ENCODE measurements at regions not wholly inside any gene's neighbourhood (a gene's known extent, or its start where the extent isn't known, plus 50 kb on each side); places are given as distances from the start of the nearest gene placed in this dataset.
A peak's percentile ranks its signal among the peaks of the same experiment; 100 is the strongest.

DNA sequence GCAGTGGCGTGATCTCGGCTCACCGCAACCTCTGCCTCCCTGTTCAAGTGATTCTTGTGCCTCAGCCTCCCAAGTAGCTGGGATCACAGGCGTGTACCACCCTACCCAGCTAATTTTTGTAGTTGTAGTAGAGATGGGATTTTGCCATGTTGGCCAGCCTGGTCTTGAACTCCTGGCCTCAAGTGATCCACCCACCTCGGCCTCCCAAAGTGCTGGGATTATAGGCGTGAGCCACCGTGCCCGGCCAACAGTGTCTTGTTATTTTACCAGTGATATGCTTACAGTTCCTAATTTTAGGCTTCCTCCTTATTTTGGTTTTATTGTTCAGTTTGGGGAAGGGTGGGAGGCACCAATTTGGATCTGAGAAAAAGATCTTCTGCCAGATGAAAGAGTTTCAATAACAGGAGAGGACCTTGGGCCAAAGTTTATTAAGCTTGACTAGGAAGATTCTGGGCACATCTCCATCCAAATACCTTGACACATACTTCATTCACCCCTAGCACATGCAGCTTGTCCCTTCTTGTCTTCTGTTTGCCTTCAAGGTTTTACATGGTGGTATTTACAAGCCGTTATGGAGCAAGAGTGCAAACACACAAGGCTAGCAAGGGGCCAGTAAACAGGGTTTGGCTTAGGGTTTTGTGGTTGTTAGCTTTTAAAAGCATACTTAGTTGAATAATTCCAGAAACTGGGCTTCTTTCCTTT lies 168.1 kb upstream of the DMRT1 start:
- no peak for DNase-seq (ENCODE audit: low spot score)

DNA sequence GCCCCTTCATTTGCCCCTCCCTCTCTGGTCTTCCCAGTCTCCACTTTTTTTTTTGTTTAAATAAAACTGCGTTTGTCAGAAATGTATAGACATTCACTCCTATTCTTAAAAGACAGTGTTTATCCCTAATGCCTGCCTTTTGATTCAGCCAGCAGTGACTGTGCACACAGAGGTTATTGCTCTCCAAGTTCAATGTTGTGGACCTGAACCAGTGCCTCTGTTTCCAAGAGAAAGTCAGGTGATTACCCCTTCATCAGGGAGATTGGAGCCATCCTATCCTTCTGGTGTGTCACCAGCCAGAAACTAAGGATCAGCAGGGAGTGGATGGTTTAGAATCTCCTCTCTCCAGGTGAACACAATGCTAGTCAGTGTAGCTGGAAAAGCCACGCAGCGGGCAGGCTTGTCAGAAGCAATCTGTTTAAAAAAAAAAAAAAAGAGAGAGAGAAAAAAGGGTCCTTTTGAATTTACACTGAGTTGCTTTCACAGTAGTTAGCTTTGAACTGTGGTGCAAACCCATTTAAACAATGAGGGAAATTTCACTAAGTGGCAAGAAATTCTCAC lies 167.5 kb upstream of the DMRT1 start:
- no peak for DNase-seq (ENCODE audit: low spot score)

GRCh38 chr9:675697-676370 lies 165.7 kb upstream of the DMRT1 start:
- no peak for DNase-seq (ENCODE audit: low spot score)

DNA sequence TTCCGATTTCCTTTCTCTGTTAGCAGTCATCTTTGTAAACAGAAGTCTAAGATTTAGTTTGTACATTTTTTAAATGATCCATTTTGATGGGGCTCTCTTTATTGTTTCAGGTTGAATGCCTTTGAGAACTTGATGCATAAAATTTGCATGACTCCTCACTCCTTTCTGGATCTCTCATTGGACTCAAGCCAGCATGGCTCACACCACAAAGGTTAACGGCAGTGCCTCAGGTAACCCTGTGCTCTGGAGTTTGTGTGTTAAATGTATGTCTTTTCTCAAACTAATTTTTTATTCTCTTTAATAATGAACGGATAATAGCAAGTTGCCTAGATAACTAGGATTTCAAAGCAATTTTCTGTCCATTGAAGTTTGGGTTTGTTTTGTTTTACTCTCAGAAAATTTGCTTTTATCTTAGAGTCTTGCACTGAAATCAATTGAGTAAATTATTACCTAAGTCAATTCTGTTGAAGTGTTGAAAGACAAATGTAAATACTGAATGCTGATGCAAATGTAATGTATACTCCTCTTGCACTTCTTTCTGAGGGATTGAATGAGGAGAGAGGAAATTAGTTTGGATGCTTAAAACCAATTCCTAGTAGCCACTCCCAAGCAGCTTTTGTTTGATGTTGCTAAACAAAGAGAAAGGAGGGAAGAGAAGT lies 164.6 kb upstream of the DMRT1 start:
- DNase-seq (ENCODE audit: low spot score), result no peak

GRCh38 chr9:677461-678097 lies 163.9 kb upstream of the DMRT1 start:
- DNase-seq (ENCODE audit: low spot score), result no peak

DNA sequence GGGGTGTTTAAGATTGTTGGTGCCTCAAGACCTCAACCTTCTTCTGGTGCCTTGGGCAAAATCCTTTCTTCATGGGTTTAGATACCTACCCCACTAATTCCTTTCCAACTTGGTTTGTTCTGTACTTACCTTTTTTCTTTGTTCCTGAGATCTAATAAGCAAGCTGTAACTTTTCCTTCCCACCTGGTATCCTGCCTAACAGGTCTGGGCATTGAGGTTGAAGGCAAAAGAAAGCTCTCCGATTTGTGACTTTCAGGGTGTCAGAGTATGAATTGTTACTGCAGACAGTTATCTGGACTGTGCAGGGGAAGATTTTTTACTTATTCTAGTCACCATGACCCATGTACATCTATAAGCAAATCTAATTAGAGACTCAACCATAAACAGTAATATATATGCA lies 162.6 kb upstream of the DMRT1 start:
- DNase-seq (ENCODE audit: low spot score), result no peak

- no peak for DNase-seq (ENCODE audit: low spot score)
These were observed 162.0 kb upstream of the DMRT1 start for GRCh38 chr9:679462-679861.

GRCh38 chr9:680106-680505 lies 161.4 kb upstream of the DMRT1 start:
- no peak for DNase-seq (ENCODE audit: low spot score)

DNA sequence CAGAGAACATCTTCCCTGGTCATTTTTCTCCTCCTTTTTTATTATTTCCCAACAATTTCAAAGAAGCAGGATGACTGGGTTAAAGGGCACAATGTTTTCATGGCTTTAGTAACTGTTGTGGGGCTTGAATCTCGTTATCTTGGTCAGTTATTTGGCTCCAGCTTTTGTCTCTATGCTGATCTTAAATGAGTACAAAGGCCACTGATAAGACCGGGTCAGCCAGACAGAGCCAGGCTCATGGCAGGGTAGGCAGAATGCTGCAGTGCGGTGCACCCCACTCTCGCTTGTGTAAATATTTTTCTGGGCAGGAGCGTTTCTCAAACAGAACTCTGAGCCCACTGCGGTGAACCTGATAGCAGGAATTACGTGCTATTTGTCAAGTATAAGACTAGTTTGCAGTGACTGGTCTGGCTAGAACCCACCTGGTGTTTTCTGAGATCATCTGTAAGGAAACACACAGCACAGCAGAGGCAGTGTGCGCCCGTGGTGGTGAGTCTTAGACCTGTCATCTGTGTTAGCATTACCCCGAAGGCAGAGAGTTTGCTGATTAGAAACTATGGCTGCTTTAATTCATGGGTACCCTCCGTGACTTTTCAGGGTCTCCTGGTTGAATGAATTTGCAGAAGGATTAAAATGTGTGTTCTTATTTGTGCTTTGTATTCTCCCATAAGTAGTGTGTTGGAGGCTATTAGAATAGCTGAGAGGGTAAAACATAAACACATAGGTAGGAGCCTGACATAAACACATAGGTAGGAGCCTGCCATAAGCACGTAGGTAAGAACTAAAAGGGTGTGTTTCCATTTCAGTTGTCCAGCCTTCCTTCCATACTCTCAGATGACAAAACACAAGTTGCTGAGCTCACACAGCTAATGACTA lies 158.6 kb upstream of the DMRT1 start:
- DNase-seq (ENCODE audit: low spot score), result no peak

- DNase-seq (ENCODE audit: low spot score), result no peak
These were observed 157.9 kb upstream of the DMRT1 start for GRCh38 chr9:683509-684021.

- peak; percentile 55 for DNase-seq (ENCODE audit: low spot score)
These were observed 157.2 kb upstream of the DMRT1 start for GRCh38 chr9:684054-684890.

DNA sequence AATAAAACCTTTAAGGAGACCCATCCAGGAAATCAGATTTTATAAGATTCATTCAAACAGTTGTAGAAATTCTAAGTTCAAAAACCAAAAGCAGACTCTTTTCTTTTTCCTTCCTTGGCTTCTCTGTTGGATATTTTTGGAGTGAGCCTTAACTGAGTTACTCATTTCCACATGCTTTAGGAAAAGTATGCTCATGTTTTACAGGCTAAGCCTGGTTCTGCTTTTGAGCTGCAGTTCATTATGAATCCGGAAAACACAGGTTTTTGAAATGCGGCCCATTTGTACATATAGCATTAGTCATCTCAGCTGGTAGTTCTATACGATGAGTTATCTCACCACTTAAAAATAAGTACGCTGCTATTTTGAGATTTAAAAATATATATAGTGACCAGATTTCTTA lies 156.6 kb upstream of the DMRT1 start:
- DNase-seq (ENCODE audit: low spot score), result no peak

GRCh38 chr9:686321-686813 lies 155.1 kb upstream of the DMRT1 start:
- DNase-seq (ENCODE audit: low spot score), result no peak

DNA sequence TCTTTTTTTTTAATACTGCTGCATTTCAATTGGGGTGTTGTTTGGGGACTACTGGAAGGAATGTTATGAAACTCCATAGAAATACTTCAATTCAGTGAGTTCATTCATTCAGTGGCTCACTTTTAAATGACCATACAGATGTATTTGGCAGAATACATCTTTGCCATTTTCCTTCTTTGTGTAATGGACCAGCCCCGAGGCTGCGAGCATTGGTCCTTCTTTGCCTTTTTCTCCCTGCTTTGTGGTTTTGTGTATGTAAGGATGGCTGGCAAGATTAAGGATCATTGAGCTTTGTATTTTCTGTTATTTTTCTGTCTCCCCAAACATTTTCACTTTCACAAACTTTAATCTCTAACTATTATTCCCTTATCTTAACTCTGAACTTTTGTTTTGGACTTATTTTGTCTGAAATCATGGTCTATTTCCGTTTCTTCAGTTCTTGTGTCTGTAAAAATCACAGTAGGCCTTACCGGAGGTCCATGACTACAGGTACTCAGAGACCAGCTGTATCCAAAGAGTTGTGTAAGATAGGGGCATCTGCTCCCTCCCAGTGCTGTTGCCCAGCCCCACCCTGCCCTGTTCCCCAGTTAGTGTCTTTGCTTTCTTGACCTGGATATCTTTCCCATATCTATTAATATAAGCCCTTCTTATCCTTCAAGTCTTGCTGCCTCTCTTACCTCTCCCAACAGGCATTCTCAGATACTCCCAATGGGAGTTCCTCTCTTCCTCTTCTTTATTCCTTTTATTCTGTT lies 154.3 kb upstream of the DMRT1 start:
- DNase-seq (ENCODE audit: low spot score), result no peak

GRCh38 chr9:687994-688393 lies 153.5 kb upstream of the DMRT1 start:
- DNase-seq (ENCODE audit: low spot score), result no peak

DNA sequence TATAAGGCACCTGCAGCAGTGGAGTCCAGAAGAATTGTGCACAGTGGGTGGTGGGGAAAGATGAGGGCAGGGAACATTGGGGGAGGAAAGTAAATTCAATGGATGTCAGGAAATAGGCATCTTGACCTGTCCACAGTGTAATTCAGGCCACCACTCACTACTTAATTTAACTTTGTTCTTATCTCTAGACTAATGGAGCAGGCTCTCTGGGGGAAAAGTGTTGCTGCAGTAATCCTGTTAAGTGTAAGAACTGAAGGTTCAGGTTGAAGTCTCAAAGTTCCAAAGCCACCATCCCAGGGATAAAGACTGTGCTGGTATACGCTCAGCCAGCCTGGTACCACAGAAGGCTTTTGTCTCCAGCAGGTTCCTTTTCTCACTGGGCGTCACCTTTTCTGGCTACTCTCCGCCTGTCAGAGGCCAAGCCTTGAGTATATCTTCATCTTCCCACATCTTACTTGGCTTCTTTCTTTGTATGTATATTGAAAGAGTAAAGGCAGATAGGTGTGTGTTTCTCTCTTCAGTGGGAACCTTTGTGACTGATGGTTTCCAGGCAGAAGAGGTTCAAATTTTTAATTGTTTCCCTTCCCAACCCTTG lies 150.9 kb upstream of the DMRT1 start:
- no peak for DNase-seq (ENCODE audit: low spot score)

DNA sequence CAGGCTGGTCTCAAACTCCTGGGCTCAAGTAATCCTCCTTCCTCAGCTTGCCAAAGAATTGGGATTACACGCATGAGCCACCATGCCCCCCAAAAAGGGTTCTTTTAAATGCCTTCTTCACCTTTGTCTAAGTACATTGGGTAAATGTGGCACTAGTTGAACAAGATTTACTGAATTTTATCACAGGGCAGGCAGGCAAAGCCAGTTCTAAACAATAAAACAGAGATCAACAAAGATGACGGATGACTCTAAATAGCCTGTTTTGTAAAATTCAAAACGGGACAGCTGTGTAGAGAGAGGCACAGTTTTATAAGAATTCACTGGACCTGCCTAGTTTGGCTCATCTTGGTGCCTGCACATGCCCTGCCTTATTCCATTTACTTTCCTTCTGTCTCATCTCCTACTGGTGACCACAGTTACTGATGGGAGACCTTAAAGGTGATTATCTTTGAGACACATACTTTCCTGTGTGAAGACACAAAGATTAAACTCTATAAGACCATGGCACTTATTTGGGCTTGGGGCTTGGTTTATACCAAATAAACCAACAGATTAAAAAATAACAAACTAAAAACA lies 149.6 kb upstream of the DMRT1 start:
- no peak for DNase-seq (ENCODE audit: low spot score)

DNA sequence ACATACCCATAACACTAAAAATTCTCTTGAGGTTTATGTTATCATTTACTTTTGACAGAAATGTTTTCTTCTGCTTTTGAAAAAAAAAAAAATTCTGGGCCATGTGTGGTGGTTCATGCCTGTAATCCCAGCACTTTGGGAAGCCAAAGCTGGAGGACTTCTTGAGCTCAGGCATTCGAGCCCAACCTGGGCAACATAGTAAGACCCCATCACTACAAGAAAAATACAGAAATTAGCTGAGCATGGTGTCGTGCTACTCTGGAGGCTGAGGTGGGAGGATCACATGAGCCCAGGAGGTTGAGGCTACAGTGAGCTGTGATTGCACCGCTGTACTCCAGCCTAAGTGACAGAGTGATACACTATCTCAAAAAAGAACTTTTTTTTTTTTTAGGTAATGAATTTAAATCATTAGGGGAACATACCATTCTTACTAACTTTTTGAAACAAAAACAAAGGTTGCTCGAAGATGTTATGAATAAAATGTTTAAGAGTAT lies 148.8 kb upstream of the DMRT1 start:
- no peak for DNase-seq (ENCODE audit: low spot score)

All from ecto neural progenitor cell (in vitro differentiated cells).